Colonic mucosa (tissue), 4 donors: ENCODE measurements at regions not wholly inside any gene's neighbourhood (a gene's known extent, or its start where the extent isn't known, plus 50 kb on each side); places are given as distances from the start of the nearest gene placed in this dataset.

ENCODE experiments used
- DNase-seq: peaks from one replicate; pipeline ENCODE4 v3.0.0-alpha.2; 2020
- H3K27ac ChIP-seq: fragments of 200-600 bp; one replicate; pipeline ENCODE4 v1.8.0; 2021
- H3K27me3 ChIP-seq: fragments of 200-600 bp; one replicate; pipeline ENCODE4 v1.8.0; 2021
- H3K36me3 ChIP-seq: fragments of 200-600 bp; one replicate; pipeline ENCODE4 v1.8.0; 2021
- H3K4me1 ChIP-seq: fragments of 200-600 bp; one replicate; pipeline ENCODE4 v1.8.0; 2021; ENCODE audit warnings: mild to moderate bottlenecking
- H3K4me3 ChIP-seq: fragments of 200-600 bp; one replicate; pipeline ENCODE4 v1.8.0; 2021
- H3K9ac ChIP-seq, 2 donors: one replicate each; pipeline ENCODE4 v1.7.0; 2013; ENCODE audit warnings: control low read depth in 2 of 2, low read depth in 2 of 2, low read length in 2 of 2
- H3K9me3 ChIP-seq: fragments of 200-600 bp; one replicate; pipeline ENCODE4 v1.8.0; 2021
- CTCF ChIP-seq: fragments of 200-600 bp; IDR thresholded peaks from one replicate; pipeline ENCODE4 v1.8.0; 2022; ENCODE audit warnings: antibody characterized with exemption, mild to moderate bottlenecking
- intact Hi-C: fragments of 100-400 bp; cut with DNase I; formaldehyde crosslinking; loops from one replicate; pipeline ENCODE4 v1.14.1; 2022
- donor health status: healthy.
- donor health status: DM: no; HTN: no; CAD: no.
- donor health status: DM: no; HTN: no; CAD: no.

DNA sequence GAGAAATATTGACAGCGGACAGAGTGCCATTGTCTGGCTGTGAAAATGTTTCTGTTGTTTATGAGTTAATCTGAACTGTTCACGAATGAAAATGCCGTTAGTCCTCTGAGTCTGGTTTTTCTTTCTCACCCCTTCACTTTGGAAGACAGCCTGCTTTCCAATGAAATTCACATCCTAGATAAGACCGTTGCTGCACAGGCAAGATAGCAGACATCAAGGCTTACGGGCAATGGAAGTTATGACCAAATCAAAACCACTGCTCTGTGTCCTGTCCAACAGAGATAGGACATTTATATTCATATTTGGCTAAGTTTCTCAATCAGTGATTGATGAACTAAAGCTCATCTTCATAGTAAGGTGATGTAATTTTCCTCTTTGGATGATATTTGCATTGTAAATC is 180.0 kb upstream of the DMAC1 start:
- no peak for TF ChIP-seq CTCF
- H3K36me3 ChIP-seq = no peaks in the 10 kb centered on the region
- H3K9ac ChIP-seq = no peak overlapping the region
- no peaks in the 10 kb centered on the region for H3K27me3 ChIP-seq
- H3K4me3 ChIP-seq = no peak overlapping the region
- no peaks in the 10 kb centered on the region for H3K4me1 ChIP-seq
- no peak overlapping the region for H3K27ac ChIP-seq
- DNase-seq = no peak
- intact Hi-C loops = no loop called here
- H3K9me3 ChIP-seq = no peaks in the 10 kb centered on the region

- DNase-seq = no peak
These were observed 178.0 kb upstream of the DMAC1 start for GRCh38 chr9:7977586-7977985.

GRCh38 chr9:7976856-7977255 is 177.3 kb upstream of the DMAC1 start:
- Histone ChIP-seq H3K27ac (no peak overlapping the region), H3K9me3 (no peaks in the 10 kb centered on the region), H3K4me3 (no peak overlapping the region), H3K4me1 (no peaks in the 10 kb centered on the region), H3K27me3 (no peaks in the 10 kb centered on the region), H3K36me3 (no peaks in the 10 kb centered on the region), H3K9ac (no peak overlapping the region)
- no peak for TF ChIP-seq CTCF
- DNase-seq = no peak
- intact Hi-C loops = no loop called here

More at GRCh38 chr9:7977586-7977985, 178.0 kb upstream of the DMAC1 start:
- Histone ChIP-seq H3K4me3 (no peak overlapping the region), H3K9ac (no peak overlapping the region), H3K27me3 (no peaks in the 10 kb centered on the region), H3K36me3 (no peaks in the 10 kb centered on the region), H3K4me1 (no peaks in the 10 kb centered on the region), H3K27ac (no peak overlapping the region), H3K9me3 (no peaks in the 10 kb centered on the region)
- intact Hi-C loops = no loop called here
- no peak for TF ChIP-seq CTCF

DNA sequence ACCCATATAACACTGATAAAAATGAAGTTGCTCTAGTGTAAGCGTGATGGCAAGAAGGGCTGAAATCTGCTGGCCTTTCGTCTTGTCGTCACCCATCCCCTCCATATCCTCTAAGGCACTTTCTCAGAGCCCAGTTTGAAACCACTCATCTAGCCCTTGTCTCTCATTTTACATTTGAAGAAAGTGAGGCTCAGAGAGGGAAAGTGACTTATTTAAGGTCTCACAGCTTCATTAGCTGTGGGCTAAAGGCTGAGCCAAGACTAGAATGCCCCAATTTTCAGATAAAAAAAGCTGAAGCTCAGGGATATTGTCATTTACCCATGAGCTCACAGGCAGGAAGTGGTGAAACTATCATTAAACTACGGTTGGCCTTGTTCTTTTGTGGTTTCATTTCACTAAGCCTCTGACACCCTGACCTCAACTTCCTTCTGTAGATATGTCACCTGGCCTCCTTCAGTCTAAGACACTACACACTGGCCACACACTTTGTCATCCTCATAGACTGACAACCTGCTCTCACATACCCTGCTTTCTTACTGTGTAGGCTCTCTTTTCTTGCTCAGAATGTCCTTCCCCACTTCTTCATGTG is 176.7 kb upstream of the DMAC1 start:
- Histone ChIP-seq H3K4me1 (no peaks in the 10 kb centered on the region), H3K9me3 (no peaks in the 10 kb centered on the region), H3K27ac (no peak overlapping the region), H3K36me3 (no peaks in the 10 kb centered on the region), H3K9ac (no peak overlapping the region), H3K27me3 (no peaks in the 10 kb centered on the region), H3K4me3 (no peak overlapping the region)
- no peak for DNase-seq
- no peak for TF ChIP-seq CTCF
- intact Hi-C loops = no loop called here

DNA sequence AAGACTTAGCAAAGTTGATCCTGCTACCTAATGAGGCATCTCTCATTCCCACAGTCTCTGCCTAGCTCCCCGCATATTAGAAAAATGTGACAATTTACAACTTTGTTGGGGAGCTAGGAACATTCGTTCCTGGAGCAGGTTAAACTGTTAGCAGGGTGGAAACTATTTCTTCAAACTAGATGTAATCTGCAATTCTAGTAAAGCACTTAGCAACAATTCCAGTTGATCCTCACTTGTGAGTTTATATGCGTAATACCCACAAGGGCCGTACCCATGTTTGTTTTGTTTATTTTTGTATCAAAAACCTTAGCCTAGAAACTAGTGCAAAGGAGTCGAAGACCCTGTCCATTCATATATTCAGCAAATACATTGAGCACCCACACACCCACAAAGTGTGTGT is 175.8 kb upstream of the DMAC1 start:
- no peak overlapping the region for H3K27ac ChIP-seq

More for the DNA sequence above, 175.8 kb upstream of the DMAC1 start:
- intact Hi-C loops = no loop called here
- no peak for DNase-seq
- no peak overlapping the region for H3K4me3 ChIP-seq
- no peak overlapping the region for H3K9ac ChIP-seq
- H3K27me3 ChIP-seq = no peaks in the 10 kb centered on the region
- no peaks in the 10 kb centered on the region for H3K36me3 ChIP-seq
- no peaks in the 10 kb centered on the region for H3K4me1 ChIP-seq
- H3K9me3 ChIP-seq = no peaks in the 10 kb centered on the region
- no peak for TF ChIP-seq CTCF
